ENCODE measurements at regions not wholly inside any gene's neighbourhood (a gene's known extent, or its start where the extent isn't known, plus 50 kb on each side); places are given as distances from the start of the nearest gene placed in this dataset.
"Not testable (repeated sequence)": the region's sequence is repeated elsewhere in the genome, so short reads cannot be mapped to it uniquely, and the experiment has no call there.

DNA sequence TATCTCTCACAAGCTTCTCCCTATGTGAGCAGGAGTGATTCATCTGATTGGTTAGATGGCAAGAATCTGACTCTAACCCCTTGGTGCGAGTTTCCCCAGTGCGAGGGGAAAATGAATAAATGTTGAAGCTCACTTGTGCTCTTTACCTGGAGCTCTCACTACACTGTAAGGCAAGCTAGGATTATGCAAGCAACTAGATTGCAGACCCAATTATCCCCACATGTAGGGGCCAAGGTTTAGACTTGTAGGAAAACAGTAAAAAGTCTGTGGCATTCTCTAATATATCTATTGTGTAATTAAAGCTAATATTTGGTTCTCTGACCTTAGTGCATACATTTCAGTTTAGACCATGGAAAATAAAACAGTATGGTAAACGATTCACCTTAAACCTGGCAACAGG lies 247.2 kb downstream of the UBE2NL start:
- TF ChIP-seq, protein P1, sequence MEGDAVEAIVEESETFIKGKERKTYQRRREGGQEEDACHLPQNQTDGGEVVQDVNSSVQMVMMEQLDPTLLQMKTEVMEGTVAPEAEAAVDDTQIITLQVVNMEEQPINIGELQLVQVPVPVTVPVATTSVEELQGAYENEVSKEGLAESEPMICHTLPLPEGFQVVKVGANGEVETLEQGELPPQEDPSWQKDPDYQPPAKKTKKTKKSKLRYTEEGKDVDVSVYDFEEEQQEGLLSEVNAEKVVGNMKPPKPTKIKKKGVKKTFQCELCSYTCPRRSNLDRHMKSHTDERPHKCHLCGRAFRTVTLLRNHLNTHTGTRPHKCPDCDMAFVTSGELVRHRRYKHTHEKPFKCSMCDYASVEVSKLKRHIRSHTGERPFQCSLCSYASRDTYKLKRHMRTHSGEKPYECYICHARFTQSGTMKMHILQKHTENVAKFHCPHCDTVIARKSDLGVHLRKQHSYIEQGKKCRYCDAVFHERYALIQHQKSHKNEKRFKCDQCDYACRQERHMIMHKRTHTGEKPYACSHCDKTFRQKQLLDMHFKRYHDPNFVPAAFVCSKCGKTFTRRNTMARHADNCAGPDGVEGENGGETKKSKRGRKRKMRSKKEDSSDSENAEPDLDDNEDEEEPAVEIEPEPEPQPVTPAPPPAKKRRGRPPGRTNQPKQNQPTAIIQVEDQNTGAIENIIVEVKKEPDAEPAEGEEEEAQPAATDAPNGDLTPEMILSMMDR (IDR thresholded peaks at IDR 0.05; ENCODE audit: poor library complexity, severe bottlenecking) = not testable (repeated sequence)
- not testable (repeated sequence) for TF ChIP-seq RAD21 (conservative IDR thresholded peaks at IDR 0.05); EZH2 (IDR thresholded peaks at IDR 0.05; ENCODE audit: borderline replicate concordance, insufficient read depth, low read length, poor library complexity, severe bottlenecking); POLR2AphosphoS5 (IDR thresholded peaks at IDR 0.05); REST (IDR thresholded peaks at IDR 0.05; ENCODE audit: borderline replicate concordance); TAF1 (IDR thresholded peaks at IDR 0.05; ENCODE audit: low read depth); SMC3 (conservative IDR thresholded peaks at IDR 0.05; ENCODE audit: poor library complexity); EP300 (conservative IDR thresholded peaks at IDR 0.05; ENCODE audit: poor library complexity, severe bottlenecking)

Measured in neural cell (in vitro differentiated cells).